ENCODE measurements at regions not wholly inside any gene's neighbourhood (a gene's known extent, or its start where the extent isn't known, plus 50 kb on each side); places are given as distances from the start of the nearest gene placed in this dataset.

GRCh38 chr6:4478098-4478497, 298.1 kb upstream of the CDYL start:
- TF ChIP-seq EZH2phosphoT487 (IDR thresholded peaks at IDR 0.05; ENCODE audit: insufficient read depth, low read depth) (no peak), EZH2 (IDR thresholded peaks at IDR 0.05; ENCODE audit: insufficient read depth, poor library complexity, severe bottlenecking) (no peak)

All from GM23248 (cell line).